ENCODE measurements at regions not wholly inside any gene's neighbourhood (a gene's known extent, or its start where the extent isn't known, plus 50 kb on each side); places are given as distances from the start of the nearest gene placed in this dataset.
"Not testable (repeated sequence)": the region's sequence is repeated elsewhere in the genome, so short reads cannot be mapped to it uniquely, and the experiment has no call there.

- TF ChIP-seq, protein P1, sequence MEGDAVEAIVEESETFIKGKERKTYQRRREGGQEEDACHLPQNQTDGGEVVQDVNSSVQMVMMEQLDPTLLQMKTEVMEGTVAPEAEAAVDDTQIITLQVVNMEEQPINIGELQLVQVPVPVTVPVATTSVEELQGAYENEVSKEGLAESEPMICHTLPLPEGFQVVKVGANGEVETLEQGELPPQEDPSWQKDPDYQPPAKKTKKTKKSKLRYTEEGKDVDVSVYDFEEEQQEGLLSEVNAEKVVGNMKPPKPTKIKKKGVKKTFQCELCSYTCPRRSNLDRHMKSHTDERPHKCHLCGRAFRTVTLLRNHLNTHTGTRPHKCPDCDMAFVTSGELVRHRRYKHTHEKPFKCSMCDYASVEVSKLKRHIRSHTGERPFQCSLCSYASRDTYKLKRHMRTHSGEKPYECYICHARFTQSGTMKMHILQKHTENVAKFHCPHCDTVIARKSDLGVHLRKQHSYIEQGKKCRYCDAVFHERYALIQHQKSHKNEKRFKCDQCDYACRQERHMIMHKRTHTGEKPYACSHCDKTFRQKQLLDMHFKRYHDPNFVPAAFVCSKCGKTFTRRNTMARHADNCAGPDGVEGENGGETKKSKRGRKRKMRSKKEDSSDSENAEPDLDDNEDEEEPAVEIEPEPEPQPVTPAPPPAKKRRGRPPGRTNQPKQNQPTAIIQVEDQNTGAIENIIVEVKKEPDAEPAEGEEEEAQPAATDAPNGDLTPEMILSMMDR (conservative IDR thresholded peaks at IDR 0.05): not testable (repeated sequence)
- TF ChIP-seq EZH2 (IDR thresholded peaks at IDR 0.05; ENCODE audit: low read depth): not testable (repeated sequence)
Measured at GRCh38 chr5:157938101-157938500, 79.2 kb upstream of the CLINT1 start.
